ENCODE measurements at regions not wholly inside any gene's neighbourhood (a gene's known extent, or its start where the extent isn't known, plus 50 kb on each side); places are given as distances from the start of the nearest gene placed in this dataset.

- peaks cover 42% of the 10 kb centered on the region for H3K4me1 Mint-ChIP-seq
- DNase-seq: peak; percentile 11
- H3K4me3 Mint-ChIP-seq: peak overlapping the region; percentile 62
- H3K36me3 Mint-ChIP-seq: no peaks in the 10 kb centered on the region
- H3K9me3 Mint-ChIP-seq: no peaks in the 10 kb centered on the region
- no peak overlapping the region for H3K27ac Mint-ChIP-seq
- H3K27me3 Mint-ChIP-seq: peaks cover 92% of the 10 kb centered on the region
- CTCF ChIA-PET: no interaction called here
Observed at GRCh38 chr9:129259375-129259774, 81.3 kb upstream of the IER5L start.

GRCh38 chr9:129258823-129259301 lies 80.8 kb upstream of the IER5L start:
- Mint-ChIP-seq H3K27me3 (peaks cover 96% of the 10 kb centered on the region), H3K9me3 (no peaks in the 10 kb centered on the region), H3K4me1 (peaks cover 42% of the 10 kb centered on the region), H3K27ac (no peak overlapping the region), H3K36me3 (no peaks in the 10 kb centered on the region), H3K4me3 (peak overlapping the region; percentile 62)
- CTCF ChIA-PET: interaction anchor here (1.4 kb wide), 1 partner anchor 127 kb away, joined by 4 read pairs; no protein-coding TSS in a partner anchor
- peak; percentile 49 for DNase-seq

GRCh38 chr9:129258124-129258822 lies 80.2 kb upstream of the IER5L start:
- Mint-ChIP-seq H3K9me3 (no peaks in the 10 kb centered on the region), H3K36me3 (no peaks in the 10 kb centered on the region), H3K4me1 (peaks cover 42% of the 10 kb centered on the region), H3K27me3 (peaks cover 96% of the 10 kb centered on the region), H3K27ac (no peak overlapping the region), H3K4me3 (peak overlapping the region; percentile 65)
- CTCF ChIA-PET: interaction anchor here (1.4 kb wide), 1 partner anchor 127 kb away, joined by 4 read pairs; no protein-coding TSS in a partner anchor
- peak; percentile 92 for DNase-seq

GRCh38 chr9:129256959-129257713 lies 79.1 kb upstream of the IER5L start:
- no peaks in the 10 kb centered on the region for H3K9me3 Mint-ChIP-seq
- H3K4me1 Mint-ChIP-seq: peaks cover 38% of the 10 kb centered on the region
- H3K27me3 Mint-ChIP-seq: peaks cover 95% of the 10 kb centered on the region
- H3K36me3 Mint-ChIP-seq: no peaks in the 10 kb centered on the region
- no peak overlapping the region for H3K27ac Mint-ChIP-seq
- CTCF ChIA-PET: no interaction called here
- H3K4me3 Mint-ChIP-seq: no peak overlapping the region
- peak; percentile 14 for DNase-seq

GRCh38 chr9:129254566-129255287 lies 76.7 kb upstream of the IER5L start:
- H3K4me3 Mint-ChIP-seq: no peak overlapping the region
- CTCF ChIA-PET: no interaction called here
- no peak overlapping the region for H3K27ac Mint-ChIP-seq
- no peaks in the 10 kb centered on the region for H3K9me3 Mint-ChIP-seq
- peaks cover 77% of the 10 kb centered on the region for H3K27me3 Mint-ChIP-seq
- DNase-seq: peak; percentile 7
- H3K4me1 Mint-ChIP-seq: peaks cover 22% of the 10 kb centered on the region
- H3K36me3 Mint-ChIP-seq: no peaks in the 10 kb centered on the region

GRCh38 chr9:129253803-129254381 lies 75.8 kb upstream of the IER5L start:
- Mint-ChIP-seq H3K4me1 (peaks cover 14% of the 10 kb centered on the region), H3K27ac (no peak overlapping the region), H3K27me3 (peaks cover 73% of the 10 kb centered on the region), H3K9me3 (no peaks in the 10 kb centered on the region), H3K36me3 (no peaks in the 10 kb centered on the region), H3K4me3 (no peak overlapping the region)
- CTCF ChIA-PET: no interaction called here
- DNase-seq: peak; percentile 19

- CTCF ChIA-PET: no interaction called here
- H3K27ac Mint-ChIP-seq: no peak overlapping the region
- H3K36me3 Mint-ChIP-seq: no peaks in the 10 kb centered on the region
- peaks cover 8% of the 10 kb centered on the region for H3K4me1 Mint-ChIP-seq
- peak; percentile 18 for DNase-seq
- peaks cover 71% of the 10 kb centered on the region for H3K27me3 Mint-ChIP-seq
- H3K9me3 Mint-ChIP-seq: no peaks in the 10 kb centered on the region
- H3K4me3 Mint-ChIP-seq: no peak overlapping the region
Observed at GRCh38 chr9:129252937-129253802, 75.1 kb upstream of the IER5L start.

GRCh38 chr9:129250786-129251185 lies 72.7 kb upstream of the IER5L start:
- H3K27me3 Mint-ChIP-seq: peaks cover 63% of the 10 kb centered on the region
- no peak overlapping the region for H3K4me3 Mint-ChIP-seq
- H3K4me1 Mint-ChIP-seq: peaks cover 4% of the 10 kb centered on the region

GRCh38 chr9:129247285-129248153 lies 69.5 kb upstream of the IER5L start:
- Mint-ChIP-seq H3K4me3 (no peak overlapping the region), H3K27ac (no peak overlapping the region), H3K27me3 (peaks cover 44% of the 10 kb centered on the region), H3K4me1 (peaks cover 4% of the 10 kb centered on the region), H3K9me3 (no peaks in the 10 kb centered on the region), H3K36me3 (no peaks in the 10 kb centered on the region)
- CTCF ChIA-PET: interaction anchor here (1.8 kb wide), 1 partner anchor 14 kb away, joined by 3 read pairs; no protein-coding TSS in a partner anchor
- DNase-seq: peak; percentile 6

More at GRCh38 chr9:129250786-129251185, 72.7 kb upstream of the IER5L start:
- DNase-seq: peak; percentile 4
- Mint-ChIP-seq H3K9me3 (no peaks in the 10 kb centered on the region), H3K27ac (no peak overlapping the region), H3K36me3 (no peaks in the 10 kb centered on the region)
- CTCF ChIA-PET: no interaction called here

GRCh38 chr9:129245276-129245675 lies 67.2 kb upstream of the IER5L start:
- H3K27me3 Mint-ChIP-seq: peaks cover 46% of the 10 kb centered on the region
- H3K4me3 Mint-ChIP-seq: no peak overlapping the region
- no peak overlapping the region for H3K27ac Mint-ChIP-seq
- CTCF ChIA-PET: no interaction called here
- peaks cover 2% of the 10 kb centered on the region for H3K4me1 Mint-ChIP-seq
- peak; percentile 7 for DNase-seq
- H3K9me3 Mint-ChIP-seq: no peaks in the 10 kb centered on the region
- H3K36me3 Mint-ChIP-seq: no peaks in the 10 kb centered on the region

GRCh38 chr9:129242971-129243561 lies 65.0 kb upstream of the IER5L start:
- peaks cover 36% of the 10 kb centered on the region for H3K27me3 Mint-ChIP-seq
- H3K4me1 Mint-ChIP-seq: peaks cover 9% of the 10 kb centered on the region
- H3K4me3 Mint-ChIP-seq: no peak overlapping the region
- H3K27ac Mint-ChIP-seq: no peak overlapping the region
- H3K36me3 Mint-ChIP-seq: no peaks in the 10 kb centered on the region
- DNase-seq: no peak
- no peaks in the 10 kb centered on the region for H3K9me3 Mint-ChIP-seq
- CTCF ChIA-PET: no interaction called here

GRCh38 chr9:129242191-129242941 lies 64.3 kb upstream of the IER5L start:
- no peak for DNase-seq
- CTCF ChIA-PET: no interaction called here
- Mint-ChIP-seq H3K27ac (peak overlapping the region; percentile 3), H3K9me3 (no peaks in the 10 kb centered on the region), H3K27me3 (peaks cover 28% of the 10 kb centered on the region), H3K4me3 (no peak overlapping the region), H3K36me3 (no peaks in the 10 kb centered on the region), H3K4me1 (peaks cover 16% of the 10 kb centered on the region)

Data from activated naive CD4-positive, alpha-beta T cell treated with anti-CD3 and anti-CD28 coated beads, Interleukin-2, amount 10 ng/mL, durations not matched to agents 7 days and 5 days (primary cell).